ENCODE measurements at regions not wholly inside any gene's neighbourhood (a gene's known extent, or its start where the extent isn't known, plus 50 kb on each side); places are given as distances from the start of the nearest gene placed in this dataset.

DNA sequence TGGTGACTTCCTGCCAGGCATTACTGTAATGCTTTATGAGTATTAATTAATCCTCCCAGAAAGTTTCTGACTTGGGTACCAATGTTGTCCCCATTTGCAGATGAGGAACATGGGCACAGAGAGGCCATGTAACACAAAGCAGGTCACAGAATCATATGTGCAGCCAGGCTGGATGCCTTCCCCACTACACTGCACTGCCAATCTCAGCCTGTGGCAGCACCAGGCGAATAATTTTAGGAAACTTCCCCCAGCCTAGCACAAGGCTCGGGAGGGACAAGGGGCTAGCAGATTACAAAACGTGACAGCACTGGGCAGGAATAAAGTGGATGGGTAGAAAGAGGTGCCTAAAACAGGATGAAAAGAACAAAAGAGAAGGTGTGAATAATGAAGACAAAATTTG is 331.7 kb upstream of the PROX1 start:
- no peaks in the 10 kb centered on the region for H4K20me1 ChIP-seq (ENCODE audit: insufficient read depth, low read length)
- H3K9me3 ChIP-seq (ENCODE audit: low read length), result no peaks in the 10 kb centered on the region
- no peak overlapping the region for H3K4me3 ChIP-seq (ENCODE audit: low read depth, low read length, poor library complexity, severe bottlenecking)
- H3K79me2 ChIP-seq (ENCODE audit: insufficient read depth, low read depth, low read length), result no peaks in the 10 kb centered on the region
- no peak for DNase-seq (ENCODE audit: low spot score)
- no peak overlapping the region for H2AFZ ChIP-seq (ENCODE audit: low read length)
- H3K9me2 ChIP-seq (ENCODE audit: insufficient read depth, low read length), result no peaks in the 10 kb centered on the region
- no peaks in the 10 kb centered on the region for H3K36me3 ChIP-seq (ENCODE audit: insufficient read depth, low read length)
- TF ChIP-seq, protein P1, sequence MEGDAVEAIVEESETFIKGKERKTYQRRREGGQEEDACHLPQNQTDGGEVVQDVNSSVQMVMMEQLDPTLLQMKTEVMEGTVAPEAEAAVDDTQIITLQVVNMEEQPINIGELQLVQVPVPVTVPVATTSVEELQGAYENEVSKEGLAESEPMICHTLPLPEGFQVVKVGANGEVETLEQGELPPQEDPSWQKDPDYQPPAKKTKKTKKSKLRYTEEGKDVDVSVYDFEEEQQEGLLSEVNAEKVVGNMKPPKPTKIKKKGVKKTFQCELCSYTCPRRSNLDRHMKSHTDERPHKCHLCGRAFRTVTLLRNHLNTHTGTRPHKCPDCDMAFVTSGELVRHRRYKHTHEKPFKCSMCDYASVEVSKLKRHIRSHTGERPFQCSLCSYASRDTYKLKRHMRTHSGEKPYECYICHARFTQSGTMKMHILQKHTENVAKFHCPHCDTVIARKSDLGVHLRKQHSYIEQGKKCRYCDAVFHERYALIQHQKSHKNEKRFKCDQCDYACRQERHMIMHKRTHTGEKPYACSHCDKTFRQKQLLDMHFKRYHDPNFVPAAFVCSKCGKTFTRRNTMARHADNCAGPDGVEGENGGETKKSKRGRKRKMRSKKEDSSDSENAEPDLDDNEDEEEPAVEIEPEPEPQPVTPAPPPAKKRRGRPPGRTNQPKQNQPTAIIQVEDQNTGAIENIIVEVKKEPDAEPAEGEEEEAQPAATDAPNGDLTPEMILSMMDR (conservative IDR thresholded peaks at IDR 0.05; ENCODE audit: low read length), result no peak
- TF ChIP-seq EZH2phosphoT487 (IDR thresholded peaks at IDR 0.05; ENCODE audit: borderline replicate concordance, low read depth, low read length), result no peak
- BruUV-seq (replicated peaks), result no TSS peak
- no peak overlapping the region for H3K27ac ChIP-seq (ENCODE audit: low read depth, low read length, poor library complexity, severe bottlenecking)
- ChIA-PET POLR2A (no interaction called here), CTCF (ENCODE audit: unreplicated experiment) (no interaction called here)
- no peaks in the 10 kb centered on the region for H3K4me1 ChIP-seq (ENCODE audit: insufficient read depth, low read length, poor library complexity, severe bottlenecking)
- intact Hi-C loops (cut with micrococcal nuclease; ENCODE audit: unreplicated experiment), result no loop called here
- no peak overlapping the region for H3K4me2 ChIP-seq (ENCODE audit: low read length)

DNA sequence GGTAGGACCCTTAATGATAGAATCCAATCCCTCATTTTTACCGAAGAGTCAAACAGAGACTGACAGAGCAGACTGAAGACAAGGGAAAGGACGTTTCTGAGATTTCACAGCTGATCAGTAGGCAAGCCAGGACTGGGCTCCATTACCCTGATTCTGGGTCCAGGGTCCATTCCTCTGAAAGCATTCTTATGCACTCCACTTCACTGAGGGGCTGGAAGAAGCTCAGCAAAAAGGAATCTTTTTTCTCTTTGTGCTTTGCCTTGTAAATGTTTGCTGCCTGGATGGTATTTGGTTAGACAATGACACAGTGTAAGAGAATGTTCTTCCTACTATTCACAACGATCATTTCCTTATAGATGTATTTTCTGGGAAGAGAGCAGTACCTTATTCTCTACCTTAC is 331.3 kb upstream of the PROX1 start:
- Histone ChIP-seq H3K9me3 (ENCODE audit: low read length) (no peaks in the 10 kb centered on the region), H3K27ac (ENCODE audit: low read depth, low read length, poor library complexity, severe bottlenecking) (no peak overlapping the region), H3K36me3 (ENCODE audit: insufficient read depth, low read length) (no peaks in the 10 kb centered on the region), H3K4me1 (ENCODE audit: insufficient read depth, low read length, poor library complexity, severe bottlenecking) (no peaks in the 10 kb centered on the region), H3K4me3 (ENCODE audit: low read depth, low read length, poor library complexity, severe bottlenecking) (no peak overlapping the region), H3K79me2 (ENCODE audit: insufficient read depth, low read depth, low read length) (no peaks in the 10 kb centered on the region), H3K4me2 (ENCODE audit: low read length) (no peak overlapping the region), H4K20me1 (ENCODE audit: insufficient read depth, low read length) (no peaks in the 10 kb centered on the region), H2AFZ (ENCODE audit: low read length) (no peak overlapping the region), H3K9me2 (ENCODE audit: insufficient read depth, low read length) (no peaks in the 10 kb centered on the region)
- ChIA-PET POLR2A (no interaction called here), CTCF (ENCODE audit: unreplicated experiment) (no interaction called here)
- TF ChIP-seq, protein P1 (conservative IDR thresholded peaks at IDR 0.05; ENCODE audit: low read length), result no peak
- no peak for TF ChIP-seq EZH2phosphoT487 (IDR thresholded peaks at IDR 0.05; ENCODE audit: borderline replicate concordance, low read depth, low read length)
- BruUV-seq (replicated peaks), result no TSS peak
- intact Hi-C loops (cut with micrococcal nuclease; ENCODE audit: unreplicated experiment), result no loop called here
- DNase-seq (ENCODE audit: low spot score), result no peak

DNA sequence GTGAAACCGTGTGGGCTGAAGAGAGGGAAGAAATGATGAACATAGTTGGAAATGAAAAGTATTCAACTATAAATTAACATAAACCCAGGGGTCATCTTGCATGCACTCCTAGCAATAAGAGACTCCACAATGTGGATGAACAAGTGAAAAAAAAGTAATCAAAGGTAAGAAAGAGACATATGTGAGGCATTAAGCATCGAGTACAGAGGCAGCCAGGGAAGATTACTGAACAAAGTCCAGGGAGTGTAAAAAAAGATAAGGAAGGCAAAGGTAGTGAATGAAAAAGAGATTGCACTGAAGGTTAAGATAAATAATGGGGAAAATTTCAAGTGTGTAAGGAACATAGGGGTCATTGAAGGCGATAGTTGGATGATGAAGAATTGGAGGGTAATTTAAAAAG is 330.8 kb upstream of the PROX1 start:
- Histone ChIP-seq H2AFZ (ENCODE audit: low read length) (no peak overlapping the region), H3K36me3 (ENCODE audit: insufficient read depth, low read length) (no peaks in the 10 kb centered on the region), H3K27ac (ENCODE audit: low read depth, low read length, poor library complexity, severe bottlenecking) (no peak overlapping the region), H3K79me2 (ENCODE audit: insufficient read depth, low read depth, low read length) (no peaks in the 10 kb centered on the region), H4K20me1 (ENCODE audit: insufficient read depth, low read length) (no peaks in the 10 kb centered on the region), H3K4me3 (ENCODE audit: low read depth, low read length, poor library complexity, severe bottlenecking) (no peak overlapping the region), H3K9me3 (ENCODE audit: low read length) (no peaks in the 10 kb centered on the region), H3K4me1 (ENCODE audit: insufficient read depth, low read length, poor library complexity, severe bottlenecking) (no peaks in the 10 kb centered on the region), H3K9me2 (ENCODE audit: insufficient read depth, low read length) (no peaks in the 10 kb centered on the region), H3K4me2 (ENCODE audit: low read length) (no peak overlapping the region)
- ChIA-PET CTCF (ENCODE audit: unreplicated experiment) (no interaction called here), POLR2A (no interaction called here)
- BruUV-seq (replicated peaks), result no TSS peak
- DNase-seq (ENCODE audit: low spot score), result no peak
- intact Hi-C loops (cut with micrococcal nuclease; ENCODE audit: unreplicated experiment), result no loop called here
- TF ChIP-seq, protein P1 (conservative IDR thresholded peaks at IDR 0.05; ENCODE audit: low read length), result no peak
- no peak for TF ChIP-seq EZH2phosphoT487 (IDR thresholded peaks at IDR 0.05; ENCODE audit: borderline replicate concordance, low read depth, low read length)
